GM18499 (cell line): ENCODE measurements at regions not wholly inside any gene's neighbourhood (a gene's known extent, or its start where the extent isn't known, plus 50 kb on each side); places are given as distances from the start of the nearest gene placed in this dataset.

Experiments used
- ATAC-seq: cut with Tn5 transposase; IDR thresholded peaks from one replicate; pipeline ENCODE4 v1.9.1; 2021; ENCODE audit warnings: moderate number of reproducible peaks; ENCODE audit not compliant: insufficient read depth, unreplicated experiment

DNA sequence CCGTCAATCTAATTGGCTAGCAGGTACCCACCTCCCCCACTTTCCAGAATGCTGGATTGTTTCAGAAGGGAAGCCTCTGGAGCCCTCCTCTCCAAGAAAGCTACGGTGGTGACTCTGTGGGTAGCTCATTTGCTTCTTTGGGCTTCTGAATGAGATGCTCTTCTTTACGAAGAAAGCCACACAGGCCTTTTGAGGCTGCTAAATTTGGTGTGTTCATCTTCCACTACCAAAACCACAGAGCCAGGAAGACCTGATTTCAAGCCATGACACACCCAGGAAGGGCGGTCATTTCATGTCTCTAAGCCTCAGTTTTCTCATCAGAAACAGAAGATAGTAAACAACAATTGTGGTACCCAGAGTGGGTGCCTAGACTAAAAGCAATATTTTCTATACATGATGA lies 901.2 kb downstream of the KCNMA1 start:
- ATAC-seq, result no peak

DNA sequence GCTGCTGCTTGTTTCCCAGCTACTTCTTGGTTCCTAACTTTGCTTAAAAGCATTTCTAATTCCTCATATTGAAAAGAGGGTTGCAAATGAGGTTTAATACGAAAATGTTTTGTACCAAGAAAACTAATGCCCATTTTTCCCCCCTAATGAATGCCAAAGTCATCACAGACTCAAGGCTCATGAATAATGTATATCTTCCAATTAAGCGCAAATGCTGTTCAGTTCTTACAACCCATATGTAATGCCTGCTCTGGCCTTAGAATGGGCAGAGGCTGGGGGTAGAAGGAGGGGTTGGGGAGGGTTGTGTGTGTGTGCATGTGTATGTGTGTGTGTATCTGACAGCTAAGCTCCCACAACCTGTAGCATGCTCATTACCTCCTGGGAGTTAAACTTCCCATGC lies 901.7 kb downstream of the KCNMA1 start:
- no peak for ATAC-seq

DNA sequence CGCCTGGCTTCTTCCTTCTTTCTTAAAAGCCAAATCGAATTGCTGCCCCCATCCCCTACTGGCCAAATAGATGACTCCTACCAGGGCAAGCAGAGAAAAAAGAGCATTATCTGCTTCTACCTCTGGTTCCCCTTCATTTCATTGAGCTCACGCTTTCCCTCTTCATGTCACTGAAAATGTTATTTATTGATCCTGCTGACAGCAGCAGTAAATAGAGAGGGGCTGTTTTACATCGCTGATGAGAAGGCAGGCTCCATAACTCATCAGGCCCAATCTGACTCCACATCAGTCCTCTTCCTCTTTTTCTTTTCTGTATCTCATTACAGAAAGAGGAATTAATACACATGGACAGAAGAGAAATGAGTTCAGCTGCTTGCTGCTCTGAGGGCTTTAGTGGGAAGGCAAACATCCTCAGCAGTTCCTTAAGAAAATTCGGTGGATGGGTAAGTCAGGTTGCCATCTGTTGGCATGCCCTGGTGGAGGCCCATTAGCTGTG lies 904.1 kb downstream of the KCNMA1 start:
- no peak for ATAC-seq

DNA sequence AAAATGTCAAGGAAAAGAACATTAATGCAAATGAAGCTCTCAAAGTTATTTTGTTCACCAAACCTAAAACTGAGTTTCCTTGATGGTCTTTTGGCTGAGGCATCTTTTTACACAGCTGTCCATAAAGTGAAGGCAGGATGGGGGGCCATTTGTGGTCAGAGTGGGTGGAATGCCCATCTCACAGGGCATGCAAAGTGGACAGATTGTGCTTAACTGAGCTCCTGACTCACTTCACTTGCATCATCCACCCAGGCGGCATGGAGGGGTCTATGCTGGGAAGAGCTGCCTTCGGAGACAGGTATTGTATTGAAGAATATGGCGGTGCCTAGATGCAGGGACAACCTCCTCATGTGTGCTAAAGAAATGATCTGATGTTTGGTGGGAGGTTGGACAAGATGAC lies 905.3 kb downstream of the KCNMA1 start:
- no peak for ATAC-seq

DNA sequence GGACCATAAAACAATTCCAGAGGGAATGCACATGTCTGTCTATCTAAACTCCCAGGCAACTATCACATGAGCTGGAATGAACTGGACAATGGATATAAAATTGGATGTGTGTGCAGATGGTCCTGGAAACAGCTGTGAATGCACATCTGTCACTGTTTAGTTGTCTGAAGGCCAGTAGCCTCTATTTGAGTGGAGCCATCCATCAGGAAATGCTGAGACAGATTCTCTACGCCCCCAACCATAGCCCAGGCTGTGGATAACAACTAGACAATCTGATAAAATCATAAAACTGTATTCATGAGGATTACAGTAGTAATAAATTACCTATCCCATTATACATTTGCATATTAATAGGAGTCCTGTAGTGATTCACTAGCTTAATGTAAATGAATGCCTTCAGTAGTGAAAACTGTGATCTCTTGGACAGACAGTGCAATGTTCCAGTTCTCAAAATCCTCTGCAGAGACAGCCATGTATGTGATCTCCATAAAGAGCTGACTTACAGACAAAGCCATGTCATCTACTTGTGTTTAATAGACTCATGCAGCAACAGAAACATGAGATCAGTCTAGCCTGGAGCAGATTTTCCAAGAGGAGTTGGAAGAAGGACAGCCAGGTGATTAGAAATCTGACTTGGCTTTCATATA lies 907.6 kb downstream of the KCNMA1 start:
- ATAC-seq, result no peak

DNA sequence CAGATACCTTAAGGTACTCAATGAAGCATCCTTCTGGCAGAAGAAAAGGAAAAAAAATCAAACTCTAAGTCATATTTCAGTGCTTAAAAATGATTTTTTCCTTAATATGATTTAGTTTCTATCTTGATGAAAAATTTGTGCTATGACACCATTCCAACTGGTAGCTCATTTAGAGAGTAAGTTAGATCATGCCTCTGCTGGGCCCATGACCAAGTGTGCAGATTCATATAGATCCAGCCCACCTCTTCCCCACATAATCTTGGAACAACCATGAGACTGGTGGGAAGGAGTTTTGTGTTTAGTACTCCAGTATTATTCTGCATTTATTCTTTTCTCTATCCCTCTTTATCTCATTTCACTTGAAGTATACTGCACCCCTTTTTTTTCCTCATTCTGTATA lies 908.3 kb downstream of the KCNMA1 start:
- no peak for ATAC-seq

DNA sequence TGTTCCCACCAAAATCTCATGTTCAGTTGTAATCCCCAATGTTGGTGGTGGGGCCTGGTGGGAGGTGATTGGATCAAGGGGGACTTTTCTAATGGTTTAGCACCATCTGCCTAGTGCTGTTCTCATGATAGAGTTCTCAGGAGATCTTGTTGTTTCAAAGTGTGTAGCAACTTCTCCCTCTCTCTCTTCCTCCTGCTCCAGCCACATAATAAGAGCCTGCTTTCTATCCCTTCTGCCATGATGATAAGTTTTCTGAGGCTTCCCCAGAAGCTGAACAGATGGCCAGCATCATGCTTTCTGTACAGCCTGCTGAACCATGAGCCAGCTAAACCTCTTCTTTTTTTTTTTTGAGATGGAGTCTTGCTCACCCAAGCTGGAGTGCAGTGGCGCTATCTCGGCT lies 910.6 kb downstream of the KCNMA1 start:
- ATAC-seq, result no peak

DNA sequence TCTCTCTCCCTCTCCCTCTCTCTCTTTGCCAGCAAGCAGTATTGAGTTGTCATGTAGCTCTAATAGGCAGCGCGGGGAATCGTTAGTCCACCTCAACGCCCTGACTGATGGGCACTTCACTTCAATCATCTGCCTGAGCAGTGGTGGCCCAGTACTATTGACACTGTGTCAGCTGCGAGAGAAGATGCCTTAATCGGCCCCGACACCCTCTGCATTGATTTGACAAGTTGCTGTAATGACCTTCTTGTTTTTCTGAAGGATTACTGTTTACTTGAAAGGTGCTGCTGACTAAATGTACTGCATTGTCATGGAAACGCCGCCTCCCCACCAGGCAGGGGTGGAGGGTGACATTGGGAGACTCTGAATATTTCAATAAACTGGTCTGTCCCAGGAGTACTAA lies 913.8 kb downstream of the KCNMA1 start:
- no peak for ATAC-seq

DNA sequence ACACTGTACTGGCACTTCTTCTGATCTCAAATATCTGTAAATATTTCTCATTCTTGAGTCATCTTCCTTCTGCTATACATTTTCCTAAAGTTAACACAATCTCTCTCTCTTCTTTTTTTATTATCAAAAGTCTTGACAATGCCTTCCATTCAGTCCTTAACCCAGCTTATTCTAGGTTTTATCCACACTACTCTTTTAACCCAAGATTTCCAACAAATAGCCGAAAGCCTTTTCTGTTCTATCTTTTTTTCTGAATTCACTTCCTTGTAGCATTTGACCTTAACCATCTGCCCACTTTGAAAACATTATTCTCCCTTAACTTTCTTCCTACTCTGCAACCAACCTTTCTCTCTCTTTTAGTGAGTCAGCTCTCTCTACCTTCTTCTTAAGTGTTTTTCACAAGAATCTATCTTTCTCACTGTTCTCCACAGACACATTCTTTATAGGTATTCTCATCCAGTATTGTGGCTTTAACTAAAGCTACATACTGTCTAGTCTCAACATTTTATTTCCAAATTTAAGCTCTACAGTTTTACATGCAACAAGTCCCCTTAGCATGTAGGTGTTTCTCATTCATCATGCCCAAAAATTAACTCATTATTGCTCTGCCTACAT lies 915.6 kb downstream of the KCNMA1 start:
- ATAC-seq, result no peak

DNA sequence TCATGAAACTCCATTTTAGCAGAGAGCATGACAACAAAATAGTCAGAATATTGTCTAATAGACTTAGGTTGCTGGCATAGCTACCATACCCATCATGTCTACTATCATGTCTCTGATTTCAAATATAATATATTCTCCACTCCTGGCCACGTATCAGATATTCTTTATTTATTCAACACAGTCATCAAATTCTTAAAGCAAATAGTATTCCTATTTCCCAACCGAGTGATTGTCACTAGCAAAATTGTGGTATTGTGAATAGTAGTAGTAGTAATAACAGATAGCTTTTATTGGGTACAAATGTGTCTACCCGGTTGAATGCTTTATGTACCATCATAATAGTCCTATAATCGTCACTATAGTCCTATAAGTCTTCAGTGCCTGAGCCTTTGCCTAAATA lies 918.6 kb downstream of the KCNMA1 start:
- ATAC-seq, result no peak

DNA sequence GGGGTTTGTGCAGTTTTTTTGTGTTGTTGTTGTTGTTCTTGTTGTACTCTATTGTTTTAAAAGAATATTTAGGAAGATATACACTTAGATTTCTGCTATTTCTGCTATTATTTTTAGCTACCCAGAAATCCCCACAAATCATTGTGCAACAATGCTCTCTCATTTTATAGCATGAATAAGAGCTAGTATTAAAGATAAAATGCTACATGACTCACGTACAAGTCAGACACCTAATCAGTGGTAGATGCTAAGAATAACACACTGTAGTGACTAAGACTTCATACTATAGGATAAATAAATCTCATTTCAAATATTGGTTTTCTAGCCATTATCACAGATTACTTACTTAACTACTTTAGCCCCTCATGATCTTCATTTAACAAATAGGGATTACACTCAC lies 920.5 kb downstream of the KCNMA1 start:
- no peak for ATAC-seq

DNA sequence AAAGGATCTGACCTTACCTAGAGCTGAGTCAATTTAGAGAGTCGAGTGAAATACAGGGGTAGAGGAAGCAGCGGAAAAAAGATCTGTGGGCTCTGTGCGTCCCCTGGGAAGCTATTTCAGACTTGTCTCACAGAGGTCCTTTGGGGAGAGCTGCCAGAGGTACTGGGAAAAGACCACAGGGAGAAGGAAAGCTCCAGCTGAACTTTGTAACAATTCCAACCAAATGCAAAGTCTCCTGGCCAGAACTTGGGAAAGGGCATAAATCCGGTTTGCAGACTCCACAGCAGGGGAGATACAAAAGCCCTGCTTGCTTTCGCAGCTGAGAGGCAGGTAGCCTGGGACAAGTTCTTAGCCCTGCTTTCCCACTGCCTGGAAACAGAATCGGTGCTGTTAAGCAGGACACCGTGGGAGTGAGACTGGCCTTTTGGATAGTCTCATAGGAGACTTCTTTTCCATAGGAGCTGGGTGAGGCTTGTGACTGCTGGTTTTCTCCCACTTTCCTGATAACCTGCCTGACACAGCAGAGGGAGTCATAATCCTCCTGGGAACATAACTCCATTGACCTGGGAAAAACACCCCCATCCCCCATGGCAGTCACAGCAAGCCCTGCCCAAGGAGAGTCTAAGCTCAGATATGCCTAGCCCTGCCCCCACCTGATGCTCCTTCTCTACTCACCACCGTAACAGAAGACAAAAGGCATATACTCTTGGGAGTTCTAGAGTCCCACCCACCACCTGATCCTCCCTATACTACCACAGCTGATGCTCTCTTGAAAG lies 926.2 kb downstream of the KCNMA1 start:
- no peak for ATAC-seq

DNA sequence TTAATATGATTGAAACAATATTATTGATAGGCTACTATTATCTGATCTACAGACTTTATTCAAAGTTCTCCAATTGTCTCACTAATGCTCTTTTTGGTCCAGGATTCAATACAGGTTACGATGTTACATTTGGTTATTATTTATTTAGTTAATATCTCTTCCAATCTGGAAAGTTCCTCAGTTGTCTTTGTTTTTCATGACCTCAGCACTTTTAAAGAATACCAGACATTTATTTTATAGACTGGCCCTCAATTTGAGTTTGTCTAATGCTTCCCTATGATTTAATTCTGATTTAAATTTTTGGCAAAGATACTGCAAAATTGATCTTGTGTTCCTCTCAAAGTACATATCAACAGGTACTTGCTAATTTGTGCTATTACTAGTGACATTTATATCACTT lies 937.4 kb downstream of the KCNMA1 start:
- no peak for ATAC-seq

DNA sequence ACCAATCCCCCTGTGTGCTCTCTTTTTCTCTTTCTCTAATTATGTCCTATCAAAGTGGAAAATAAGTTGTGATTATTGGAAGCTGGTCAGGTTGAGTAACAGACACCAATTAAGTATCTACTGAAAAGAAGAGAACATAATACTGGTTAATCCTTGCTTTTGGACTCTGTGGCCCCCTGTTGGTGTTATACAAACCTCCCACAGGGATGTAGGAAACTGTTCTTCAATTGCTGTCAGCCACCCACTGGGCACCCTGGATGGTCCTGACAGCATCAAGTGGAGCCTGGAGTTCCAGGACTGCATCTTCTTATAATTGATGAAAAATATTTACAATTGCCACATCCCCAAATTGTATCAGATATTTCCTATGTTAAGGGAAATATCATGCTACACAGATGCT lies 939.7 kb downstream of the KCNMA1 start:
- ATAC-seq, result no peak

DNA sequence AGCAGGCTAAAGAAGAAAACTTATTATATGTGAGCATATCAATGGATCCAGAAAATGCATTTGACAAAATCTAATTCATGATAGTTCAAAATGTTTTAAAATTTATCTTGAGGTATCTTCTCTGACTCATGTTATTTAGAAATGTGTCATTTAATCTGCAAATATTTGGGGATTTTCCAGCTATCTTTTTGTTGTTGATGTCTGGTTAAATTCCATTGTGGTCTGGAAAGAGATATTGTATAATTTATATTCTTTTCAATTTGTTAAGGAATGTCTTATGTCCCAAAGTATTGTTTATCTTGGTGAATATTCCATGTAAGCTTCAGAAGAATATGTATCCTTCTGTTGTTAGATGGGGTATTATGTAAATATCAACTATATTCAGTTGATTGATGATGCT lies 942.5 kb downstream of the KCNMA1 start:
- ATAC-seq, result no peak

DNA sequence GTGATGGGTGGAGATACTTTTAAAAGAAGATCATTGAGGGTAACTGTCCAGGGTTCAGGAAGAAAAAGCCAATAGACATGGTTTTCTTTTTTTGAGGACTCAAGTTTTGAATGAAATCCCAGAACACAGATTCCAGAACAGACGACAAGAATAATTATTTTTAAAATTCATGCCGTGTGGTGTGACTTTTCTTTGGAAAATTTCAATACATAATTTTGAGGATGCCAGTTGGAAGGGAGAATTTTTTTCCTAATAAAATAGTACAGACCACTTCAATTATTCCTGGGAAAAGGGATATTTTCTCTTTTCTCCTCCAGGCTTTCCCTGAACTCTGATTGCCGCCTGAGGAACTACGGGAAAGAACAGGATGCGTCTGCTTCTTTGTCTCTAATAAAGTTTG lies 951.4 kb downstream of the KCNMA1 start:
- ATAC-seq, result no peak

DNA sequence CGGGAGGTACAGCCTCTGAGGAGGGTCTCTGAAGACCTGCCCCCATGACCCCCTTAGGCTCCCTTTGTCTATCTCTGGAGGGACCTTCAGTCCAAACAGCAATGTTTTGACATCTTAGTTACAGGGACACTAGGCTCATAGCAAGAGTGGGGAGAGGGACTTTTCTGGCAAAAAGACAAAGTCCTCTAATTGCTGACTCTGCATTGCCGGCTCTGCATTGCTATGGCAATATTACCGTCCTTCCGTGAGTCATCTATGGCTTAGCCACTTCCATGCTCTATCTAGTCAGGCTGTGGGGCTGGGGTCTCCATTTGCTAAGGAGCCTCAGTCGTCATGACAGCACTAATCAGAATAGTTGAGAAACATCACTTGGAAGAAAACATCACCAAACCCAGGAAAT lies 952.6 kb downstream of the KCNMA1 start:
- no peak for ATAC-seq

DNA sequence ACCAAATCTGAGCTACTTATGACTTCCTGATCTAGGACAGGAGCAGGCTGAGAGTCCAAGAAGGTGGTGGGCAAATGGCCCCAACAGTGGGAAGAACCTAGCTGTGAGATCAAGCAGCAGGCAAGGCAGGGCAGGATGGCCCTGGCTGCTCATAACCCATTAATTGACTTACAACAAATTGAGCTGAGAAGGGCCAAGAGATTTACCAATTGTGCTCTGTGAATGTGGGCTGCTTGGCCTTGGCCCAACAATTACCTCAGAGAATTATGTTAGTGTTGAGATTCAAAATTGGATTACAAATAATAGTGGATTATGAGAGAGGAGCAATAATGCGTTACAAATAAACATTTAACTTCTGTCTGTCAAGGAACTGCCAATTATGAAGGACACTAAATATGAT lies 956.5 kb downstream of the KCNMA1 start:
- ATAC-seq, result no peak

DNA sequence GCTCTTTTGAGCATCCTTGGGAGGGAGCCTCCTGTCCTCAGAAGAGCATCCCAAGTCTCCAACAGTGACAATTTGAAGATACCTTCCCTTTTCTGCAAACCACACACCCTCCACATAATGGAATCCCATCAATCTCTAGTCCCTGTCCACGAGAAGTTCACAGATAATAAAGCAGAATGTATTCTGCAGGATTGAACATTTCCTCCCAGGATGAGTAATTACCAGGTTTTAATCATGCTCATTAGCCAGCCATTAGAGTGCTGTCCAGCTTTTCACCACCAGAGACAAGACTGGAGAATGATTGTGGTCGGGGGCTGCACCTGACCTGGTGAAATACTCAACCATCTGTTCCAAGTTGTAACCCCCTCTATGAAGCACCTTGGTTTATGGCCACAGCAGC lies 958.6 kb downstream of the KCNMA1 start:
- ATAC-seq, result no peak

DNA sequence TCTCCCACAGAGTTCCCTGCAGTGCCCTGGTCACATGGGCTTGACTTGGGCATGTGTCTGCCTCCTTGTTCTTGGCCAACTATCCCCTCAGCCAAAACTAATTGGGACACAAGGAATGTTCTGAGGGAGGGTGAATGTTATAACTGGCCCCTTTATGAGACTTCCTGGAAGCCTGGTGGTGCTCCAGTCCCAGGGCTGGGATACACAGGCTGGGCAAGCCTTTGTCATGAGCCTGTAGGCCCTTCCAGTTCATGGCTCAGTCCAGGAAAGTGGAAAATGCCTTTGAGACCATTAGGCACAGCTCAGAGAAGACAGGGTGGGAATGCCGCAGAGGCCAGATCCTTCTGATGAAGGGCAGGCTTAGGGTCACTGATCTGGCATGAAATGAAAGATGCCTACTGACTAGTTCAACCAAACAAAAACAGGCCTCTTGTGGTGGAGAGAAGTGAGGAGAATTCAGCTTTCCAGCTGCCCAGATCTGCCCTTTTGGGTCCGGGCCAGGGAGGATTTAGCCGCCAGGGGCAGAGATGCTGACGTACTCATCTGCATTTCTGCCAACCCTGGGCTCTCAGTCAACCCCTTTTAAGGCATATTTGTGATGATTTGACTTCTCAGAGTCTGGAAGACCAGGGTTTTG lies 961.5 kb downstream of the KCNMA1 start:
- no peak for ATAC-seq

DNA sequence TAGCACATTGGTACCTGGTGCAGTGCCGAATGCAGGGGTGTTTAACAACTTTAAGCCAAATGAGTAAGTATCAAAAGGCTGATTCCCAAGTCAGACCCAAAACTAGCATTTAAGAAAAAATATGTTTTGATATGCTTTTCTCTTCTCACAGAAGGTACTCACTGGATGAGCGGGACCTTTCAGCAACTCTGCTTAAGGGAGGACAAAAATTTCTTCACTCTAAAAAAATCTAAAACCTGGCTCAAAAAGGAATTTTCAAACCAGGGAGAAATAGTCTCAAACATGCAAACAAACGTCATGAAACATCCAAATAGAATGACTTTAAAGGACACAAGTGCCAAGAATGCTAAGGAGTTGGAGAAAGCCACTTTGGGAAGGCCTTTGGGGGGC lies 962.1 kb downstream of the KCNMA1 start:
- no peak for ATAC-seq
